T-helper 2 cell treated with Interferon-gamma antibody and Interleukin-4, amounts not matched to agents 5 μg/mL and 100 μg/mL, for 36 hours (primary cell): ENCODE measurements at regions not wholly inside any gene's neighbourhood (a gene's known extent, or its start where the extent isn't known, plus 50 kb on each side); places are given as distances from the start of the nearest gene placed in this dataset.

Experiments used
- DNase-seq: peaks from one replicate; pipeline ENCODE4 v3.0.0; 2021; ENCODE audit warnings: low spot score
- H3K27ac Mint-ChIP-seq: one replicate; pipeline ENCODE4 v1.8.0; 2021; ENCODE audit warnings: mild to moderate bottlenecking, mixed read lengths
- H3K27me3 Mint-ChIP-seq: one replicate; pipeline ENCODE4 v1.8.0; 2021; ENCODE audit warnings: low read depth, mixed read lengths
- H3K36me3 Mint-ChIP-seq: one replicate; pipeline ENCODE4 v1.8.0; 2021; ENCODE audit warnings: low read depth, mixed read lengths
- H3K4me1 Mint-ChIP-seq: one replicate; pipeline ENCODE4 v1.8.0; 2021; ENCODE audit warnings: low read depth, mixed read lengths
- H3K4me3 Mint-ChIP-seq: one replicate; pipeline ENCODE4 v1.8.0; 2022; ENCODE audit warnings: mild to moderate bottlenecking, moderate library complexity, mixed read lengths
- H3K9me3 Mint-ChIP-seq: one replicate; pipeline ENCODE4 v1.8.0; 2021; ENCODE audit warnings: mixed read lengths

GRCh38 chr16:27123795-27124409 is 57.2 kb downstream of the C16orf82 start:
- Mint-ChIP-seq H3K4me1 (no peaks in the 10 kb centered on the region), H3K4me3 (no peak overlapping the region), H3K27ac (no peak overlapping the region), H3K36me3 (no peaks in the 10 kb centered on the region), H3K27me3 (peaks cover 2% of the 10 kb centered on the region), H3K9me3 (peaks cover 10% of the 10 kb centered on the region)
- no peak for DNase-seq

GRCh38 chr16:27127308-27127707 is 60.6 kb downstream of the C16orf82 start:
- H3K4me1 Mint-ChIP-seq: no peaks in the 10 kb centered on the region
- H3K9me3 Mint-ChIP-seq: peaks cover 20% of the 10 kb centered on the region
- H3K4me3 Mint-ChIP-seq: no peak overlapping the region
- no peaks in the 10 kb centered on the region for H3K27me3 Mint-ChIP-seq
- no peak overlapping the region for H3K27ac Mint-ChIP-seq
- H3K36me3 Mint-ChIP-seq: no peaks in the 10 kb centered on the region
- no peak for DNase-seq

GRCh38 chr16:27129401-27129800 is 62.7 kb downstream of the C16orf82 start:
- Mint-ChIP-seq H3K27ac (no peak overlapping the region), H3K4me3 (no peak overlapping the region), H3K27me3 (no peaks in the 10 kb centered on the region), H3K36me3 (no peaks in the 10 kb centered on the region), H3K9me3 (peaks cover 20% of the 10 kb centered on the region), H3K4me1 (no peaks in the 10 kb centered on the region)
- no peak for DNase-seq

- Mint-ChIP-seq H3K9me3 (peaks cover 10% of the 10 kb centered on the region), H3K36me3 (peaks cover 7% of the 10 kb centered on the region), H3K27me3 (peaks cover 15% of the 10 kb centered on the region), H3K4me3 (no peak overlapping the region), H3K4me1 (no peaks in the 10 kb centered on the region), H3K27ac (peak overlapping the region; percentile 53)
- DNase-seq: no peak
Observed at GRCh38 chr16:27138257-27138656, 65.1 kb upstream of the KDM8 start.

GRCh38 chr16:27145630-27146029 is 57.7 kb upstream of the KDM8 start:
- H3K4me3 Mint-ChIP-seq: no peak overlapping the region
- H3K9me3 Mint-ChIP-seq: peaks cover 13% of the 10 kb centered on the region
- DNase-seq: no peak
- no peaks in the 10 kb centered on the region for H3K36me3 Mint-ChIP-seq
- no peak overlapping the region for H3K27ac Mint-ChIP-seq
- no peaks in the 10 kb centered on the region for H3K4me1 Mint-ChIP-seq
- peaks cover 4% of the 10 kb centered on the region for H3K27me3 Mint-ChIP-seq

GRCh38 chr16:27149986-27150385 is 53.3 kb upstream of the KDM8 start:
- Mint-ChIP-seq H3K36me3 (no peaks in the 10 kb centered on the region), H3K4me3 (no peak overlapping the region), H3K27ac (no peak overlapping the region), H3K27me3 (no peaks in the 10 kb centered on the region), H3K4me1 (peaks cover 2% of the 10 kb centered on the region), H3K9me3 (peaks cover 13% of the 10 kb centered on the region)
- DNase-seq: no peak

- no peak overlapping the region for H3K27ac Mint-ChIP-seq
- H3K36me3 Mint-ChIP-seq: no peaks in the 10 kb centered on the region
- no peaks in the 10 kb centered on the region for H3K27me3 Mint-ChIP-seq
- H3K9me3 Mint-ChIP-seq: no peaks in the 10 kb centered on the region
- no peak for DNase-seq
- no peak overlapping the region for H3K4me3 Mint-ChIP-seq
- peaks cover 12% of the 10 kb centered on the region for H3K4me1 Mint-ChIP-seq
Observed at GRCh38 chr16:27152121-27152520, 51.2 kb upstream of the KDM8 start.

GRCh38 chr16:27152801-27153200 is 50.5 kb upstream of the KDM8 start:
- no peak for DNase-seq
- H3K9me3 Mint-ChIP-seq: no peaks in the 10 kb centered on the region
- H3K27me3 Mint-ChIP-seq: no peaks in the 10 kb centered on the region
- peaks cover 12% of the 10 kb centered on the region for H3K4me1 Mint-ChIP-seq
- H3K36me3 Mint-ChIP-seq: no peaks in the 10 kb centered on the region
- H3K4me3 Mint-ChIP-seq: no peak overlapping the region
- no peak overlapping the region for H3K27ac Mint-ChIP-seq
